Endothelial cell (in vitro differentiated cells): ENCODE measurements at regions not wholly inside any gene's neighbourhood (a gene's known extent, or its start where the extent isn't known, plus 50 kb on each side); places are given as distances from the start of the nearest gene placed in this dataset.

ENCODE experiments used
- DNase-seq: peaks from one replicate; pipeline ENCODE4 v3.0.0; 2021; ENCODE audit warnings: low spot score
- H3K27ac Mint-ChIP-seq: one replicate; pipeline ENCODE4 v1.8.0; 2021; ENCODE audit warnings: mixed read lengths, inconsistent platforms; ENCODE audit not compliant: unreplicated experiment
- H3K27me3 Mint-ChIP-seq: one replicate; pipeline ENCODE4 v1.8.0; 2021; ENCODE audit warnings: mild to moderate bottlenecking, moderate library complexity, mixed read lengths, inconsistent platforms; ENCODE audit not compliant: unreplicated experiment
- H3K36me3 Mint-ChIP-seq: one replicate; pipeline ENCODE4 v1.8.0; 2021; ENCODE audit warnings: mild to moderate bottlenecking, low read depth, mixed read lengths, inconsistent platforms; ENCODE audit not compliant: unreplicated experiment
- H3K4me1 Mint-ChIP-seq: one replicate; pipeline ENCODE4 v1.8.0; 2021; ENCODE audit warnings: mild to moderate bottlenecking, mixed read lengths, inconsistent platforms; ENCODE audit not compliant: unreplicated experiment
- H3K4me3 Mint-ChIP-seq: one replicate; pipeline ENCODE4 v1.8.0; 2021; ENCODE audit warnings: mild to moderate bottlenecking, mixed read lengths, inconsistent platforms; ENCODE audit not compliant: unreplicated experiment
- H3K9me3 Mint-ChIP-seq: one replicate; pipeline ENCODE4 v1.8.0; 2021; ENCODE audit warnings: mixed read lengths, inconsistent platforms; ENCODE audit not compliant: unreplicated experiment
- TF ChIP-seq, protein P1 (sequence below): fragments of 200-600 bp; sonication (generic); IDR thresholded peaks from one replicate; pipeline ENCODE4 v1.5.0; 2021; ENCODE audit warnings: antibody characterized with exemption; ENCODE audit not compliant: unreplicated experiment

DNA sequence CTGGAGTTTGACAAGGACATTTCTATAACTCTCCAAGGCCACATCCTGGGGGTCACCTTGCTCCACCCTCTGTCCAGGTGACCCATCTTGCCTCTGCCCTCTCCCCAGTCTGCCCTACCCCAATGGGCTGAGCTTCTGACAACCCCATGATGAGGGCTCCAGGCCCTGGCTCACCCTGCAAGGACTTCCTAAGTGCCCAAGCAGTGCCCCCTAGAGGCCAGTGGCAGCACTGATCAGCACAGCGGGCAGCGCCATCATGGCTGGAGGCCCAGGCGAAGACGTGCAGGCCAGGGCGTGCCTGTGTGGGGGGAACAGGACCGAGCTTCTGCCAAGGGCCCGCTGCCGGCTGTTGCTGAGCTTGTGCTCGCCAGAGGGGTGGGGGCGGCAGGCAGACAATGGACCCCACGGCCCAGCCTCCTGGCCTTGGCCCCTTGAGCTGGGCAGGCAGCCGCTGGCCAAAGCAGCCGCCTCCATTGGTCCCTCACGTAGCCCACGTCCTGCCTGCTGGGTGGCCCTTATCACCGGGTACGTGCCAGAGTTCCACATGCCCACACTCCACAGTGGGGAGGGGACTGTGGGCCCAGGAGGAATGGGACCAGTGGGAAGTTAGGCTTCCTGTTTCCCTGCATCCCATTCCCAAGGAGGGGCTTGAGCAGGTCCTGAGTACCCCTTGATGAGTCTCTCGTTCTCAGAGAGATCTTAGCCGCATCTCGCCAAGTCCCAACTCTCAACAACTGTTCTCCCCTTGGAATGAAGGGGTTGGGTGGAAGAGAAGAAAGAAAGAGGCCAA is 64.3 kb downstream of the MRPL14 start:
- TF ChIP-seq, protein P1, sequence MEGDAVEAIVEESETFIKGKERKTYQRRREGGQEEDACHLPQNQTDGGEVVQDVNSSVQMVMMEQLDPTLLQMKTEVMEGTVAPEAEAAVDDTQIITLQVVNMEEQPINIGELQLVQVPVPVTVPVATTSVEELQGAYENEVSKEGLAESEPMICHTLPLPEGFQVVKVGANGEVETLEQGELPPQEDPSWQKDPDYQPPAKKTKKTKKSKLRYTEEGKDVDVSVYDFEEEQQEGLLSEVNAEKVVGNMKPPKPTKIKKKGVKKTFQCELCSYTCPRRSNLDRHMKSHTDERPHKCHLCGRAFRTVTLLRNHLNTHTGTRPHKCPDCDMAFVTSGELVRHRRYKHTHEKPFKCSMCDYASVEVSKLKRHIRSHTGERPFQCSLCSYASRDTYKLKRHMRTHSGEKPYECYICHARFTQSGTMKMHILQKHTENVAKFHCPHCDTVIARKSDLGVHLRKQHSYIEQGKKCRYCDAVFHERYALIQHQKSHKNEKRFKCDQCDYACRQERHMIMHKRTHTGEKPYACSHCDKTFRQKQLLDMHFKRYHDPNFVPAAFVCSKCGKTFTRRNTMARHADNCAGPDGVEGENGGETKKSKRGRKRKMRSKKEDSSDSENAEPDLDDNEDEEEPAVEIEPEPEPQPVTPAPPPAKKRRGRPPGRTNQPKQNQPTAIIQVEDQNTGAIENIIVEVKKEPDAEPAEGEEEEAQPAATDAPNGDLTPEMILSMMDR: peak; percentile 77
- Mint-ChIP-seq H3K27ac (no peak overlapping the region), H3K36me3 (no peaks in the 10 kb centered on the region), H3K4me3 (no peak overlapping the region), H3K9me3 (no peaks in the 10 kb centered on the region), H3K4me1 (peaks cover 32% of the 10 kb centered on the region), H3K27me3 (peaks cover 10% of the 10 kb centered on the region)
- peak; percentile 46 for DNase-seq

DNA sequence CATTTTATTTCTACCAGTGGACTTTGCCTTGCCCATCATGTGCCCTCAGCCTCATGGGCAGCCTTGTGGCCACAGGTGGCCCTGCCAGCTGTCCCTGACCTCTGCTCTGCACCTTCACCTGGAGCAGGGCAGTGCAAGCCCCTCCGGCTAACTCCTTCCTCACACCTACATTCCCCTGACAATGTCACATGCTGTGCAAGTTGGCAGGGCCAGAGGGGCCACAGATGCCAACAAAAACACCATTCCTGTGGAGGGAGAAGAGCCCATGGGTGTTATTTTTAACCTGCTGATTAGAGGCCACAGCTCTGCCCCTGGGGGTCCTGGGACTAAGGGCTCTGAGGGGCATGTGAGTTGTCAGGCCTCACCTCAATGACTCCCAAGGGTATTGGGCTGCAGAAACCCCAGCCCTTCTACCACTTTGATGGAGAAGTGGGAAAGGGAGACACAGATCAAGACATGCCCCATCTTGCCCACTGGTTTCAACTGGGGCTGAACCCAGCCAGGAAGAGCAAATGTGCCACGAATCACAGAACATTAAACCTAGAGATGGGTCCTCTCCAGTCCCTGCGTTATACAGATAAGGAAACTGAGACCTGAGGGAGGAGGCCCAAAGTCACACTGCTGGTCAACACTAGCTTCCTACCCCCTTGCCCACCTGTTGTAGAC is 65.0 kb downstream of the MRPL14 start:
- Mint-ChIP-seq H3K9me3 (no peaks in the 10 kb centered on the region), H3K4me1 (peaks cover 28% of the 10 kb centered on the region), H3K27me3 (peaks cover 14% of the 10 kb centered on the region), H3K27ac (no peak overlapping the region), H3K4me3 (no peak overlapping the region), H3K36me3 (no peaks in the 10 kb centered on the region)
- DNase-seq: no peak
- TF ChIP-seq, protein P1: no peak

DNA sequence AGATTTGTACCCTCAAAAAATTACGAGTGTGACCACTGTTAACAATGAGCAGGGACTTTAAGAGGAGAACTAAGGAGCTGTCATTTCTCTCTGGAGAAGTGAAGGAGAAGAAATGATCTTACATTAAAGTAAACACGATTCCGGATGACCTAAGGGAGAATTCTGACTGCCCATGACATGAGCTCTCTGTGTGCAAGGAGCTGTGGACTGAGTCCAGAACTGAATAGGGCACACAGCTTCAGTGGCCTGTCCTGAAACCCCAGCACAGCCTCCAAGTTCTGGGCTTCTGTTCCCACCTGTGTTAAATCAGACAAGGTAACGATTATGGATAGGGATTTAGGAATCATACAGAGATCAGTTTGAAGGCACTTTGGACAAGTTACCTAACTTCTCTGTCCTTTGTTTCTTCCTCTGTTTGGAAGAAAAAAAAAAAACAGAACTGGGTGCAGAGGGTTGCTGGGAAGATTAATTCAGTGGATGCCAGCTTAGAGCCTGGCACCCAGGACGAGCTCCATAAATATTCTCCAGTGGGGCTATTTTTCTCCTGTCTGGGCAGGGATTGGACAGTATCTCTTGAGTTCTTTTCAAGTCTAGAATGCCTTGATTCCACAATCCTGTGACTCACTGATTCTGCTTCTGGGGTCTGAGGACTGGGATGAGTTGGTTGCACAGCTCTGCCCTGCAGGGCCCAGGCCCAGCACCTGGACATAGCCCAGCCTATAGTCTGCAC is 65.7 kb downstream of the MRPL14 start:
- Mint-ChIP-seq H3K27ac (peak overlapping the region; percentile 39), H3K9me3 (no peaks in the 10 kb centered on the region), H3K4me3 (no peak overlapping the region), H3K4me1 (peaks cover 22% of the 10 kb centered on the region), H3K27me3 (peaks cover 12% of the 10 kb centered on the region), H3K36me3 (no peaks in the 10 kb centered on the region)
- no peak for DNase-seq
- TF ChIP-seq, protein P1: no peak

DNA sequence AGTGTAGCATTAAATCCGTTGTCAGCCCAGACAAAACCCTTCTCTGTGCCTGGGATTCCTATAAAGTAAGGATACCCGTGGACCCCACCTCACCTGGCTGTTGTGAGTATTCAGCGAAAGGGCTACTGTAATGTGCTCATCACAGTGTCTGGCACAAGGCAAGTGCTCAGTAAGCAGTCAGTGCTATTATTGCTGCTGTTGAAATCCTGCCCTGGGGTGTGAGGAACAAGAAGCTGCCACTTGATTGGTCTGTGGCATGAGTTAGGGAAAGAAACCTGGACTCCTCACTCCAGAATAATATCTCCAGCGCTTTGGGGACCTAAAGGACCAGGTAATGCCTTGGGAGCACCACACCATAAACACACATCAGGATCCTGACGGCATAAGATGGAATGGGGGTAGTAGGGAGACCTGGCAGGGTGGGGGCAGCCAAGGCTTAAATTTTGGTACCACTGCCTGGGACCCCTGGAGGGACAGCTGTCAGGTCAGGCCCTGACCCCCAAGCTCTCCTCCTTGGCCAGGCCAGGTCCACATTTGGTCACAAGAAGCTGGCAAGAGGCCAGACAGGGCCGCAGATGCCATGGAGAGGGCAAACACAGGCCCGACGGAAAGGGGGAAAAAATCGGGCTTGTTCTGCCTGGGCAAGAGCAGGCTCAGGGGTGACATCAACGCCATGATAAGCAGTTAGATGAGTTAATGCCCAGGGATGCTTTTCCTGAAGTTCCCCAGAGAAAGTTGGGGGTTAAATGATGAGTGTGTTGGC is 66.5 kb downstream of the MRPL14 start:
- H3K27ac Mint-ChIP-seq: peak overlapping the region; percentile 39
- no peaks in the 10 kb centered on the region for H3K36me3 Mint-ChIP-seq
- peaks cover 15% of the 10 kb centered on the region for H3K27me3 Mint-ChIP-seq
- H3K4me3 Mint-ChIP-seq: no peak overlapping the region
- no peak for DNase-seq
- TF ChIP-seq, protein P1: no peak
- peaks cover 22% of the 10 kb centered on the region for H3K4me1 Mint-ChIP-seq
- H3K9me3 Mint-ChIP-seq: no peaks in the 10 kb centered on the region
